Common myeloid progenitor, CD34-positive (primary cell): ENCODE measurements at regions not wholly inside any gene's neighbourhood (a gene's known extent, or its start where the extent isn't known, plus 50 kb on each side); places are given as distances from the start of the nearest gene placed in this dataset.
"Not testable (repeated sequence)": the region's sequence is repeated elsewhere in the genome, so short reads cannot be mapped to it uniquely, and the experiment has no call there.

Experiments
- CTCF ChIA-PET: fragments of 350-600 bp; sonication (Branson Sonifier 250); formaldehyde crosslinking; loops from one replicate; lab custom pipeline; 2021; ENCODE audit warnings: antibody characterized with exemption; lab: Charles Lee
- POLR2A ChIA-PET: fragments of 350-600 bp; sonication (Branson Sonifier 250); formaldehyde crosslinking; loops from one replicate; lab custom pipeline; 2021; ENCODE audit warnings: antibody characterized with exemption; lab: Charles Lee
- DNase-seq, 3 donors: peaks; one replicate each; pipeline versions ENCODE4 v3.0.0 to v3.0.0-alpha.2; 2013
- H3K27ac ChIP-seq, 2 experiments: 1 replicate in 1 of 2; 2 replicates in 1 of 2; pipeline ENCODE4 v1.7.0; 2013; ENCODE audit warnings: inconsistent platforms in 2 of 2, low read length in 2 of 2, mild to moderate bottlenecking in 2 of 2, low read depth in 1 of 2, moderate library complexity in 1 of 2; ENCODE audit not compliant: severe bottlenecking in 2 of 2, insufficient read depth in 1 of 2, poor library complexity in 1 of 2
- H3K27me3 ChIP-seq, 5 experiments: replicated peaks in 2 of 5; 1 replicate in 3 of 5; 2 replicates in 2 of 5; pipeline versions ENCODE4 v1.6.1 to v1.7.0; 2013; ENCODE audit warnings: low read length in 4 of 5, mild to moderate bottlenecking in 2 of 5, moderate library complexity in 2 of 5, inconsistent platforms in 1 of 5; ENCODE audit not compliant: insufficient read depth in 5 of 5, control insufficient read depth in 4 of 5
- H3K36me3 ChIP-seq, 4 experiments: 1 replicate in 2 of 4; 2 replicates in 2 of 4; pipeline versions ENCODE4 v1.6.1 to v1.7.0; 2013; ENCODE audit warnings: low read length in 3 of 4, control low read depth in 1 of 4, mild to moderate bottlenecking in 1 of 4; ENCODE audit not compliant: control insufficient read depth in 4 of 4, insufficient read depth in 4 of 4
- H3K4me1 ChIP-seq, 4 experiments: 1 replicate in 3 of 4; 2 replicates in 1 of 4; pipeline versions ENCODE4 v1.6.1 to v1.7.1; 2013; ENCODE audit warnings: low read length in 3 of 4, mild to moderate bottlenecking in 3 of 4, control low read depth in 1 of 4, inconsistent platforms in 1 of 4, moderate library complexity in 1 of 4; ENCODE audit not compliant: control insufficient read depth in 4 of 4, insufficient read depth in 4 of 4; ENCODE audit errors: control extremely low read depth in 1 of 4
- H3K4me3 ChIP-seq, 7 experiments: 1 replicate in 4 of 7; 2 replicates in 3 of 7; pipeline versions ENCODE4 v1.5.1 to v1.7.0; 2013; ENCODE audit warnings: mild to moderate bottlenecking in 7 of 7, low read length in 6 of 7, moderate library complexity in 6 of 7, inconsistent platforms in 2 of 7, low read depth in 2 of 7, control low read depth in 1 of 7; ENCODE audit not compliant: insufficient read depth in 4 of 7, control insufficient read depth in 1 of 7; ENCODE audit errors: extremely low read depth in 1 of 7
- H3K9me3 ChIP-seq, 5 experiments: 1 replicate in 4 of 5; 2 replicates in 1 of 5; pipeline versions ENCODE4 v1.6.1 to v1.7.1; 2013; ENCODE audit warnings: low read length in 4 of 5, mild to moderate bottlenecking in 2 of 5, inconsistent platforms in 1 of 5, low read depth in 1 of 5, moderate library complexity in 1 of 5; ENCODE audit not compliant: control insufficient read depth in 4 of 5, insufficient read depth in 2 of 5; ENCODE audit errors: control extremely low read depth in 1 of 5
- WGBS: methylation state at CpG from one replicate; pipeline ENCODE4 v1.1.5; 2013; ENCODE audit not compliant: insufficient coverage; 5-methylcytosine and 5-hydroxymethylcytosine counted together

GRCh38 chr5:106640511-106640910, 1030.2 kb downstream of the EFNA5 start:
- DNase-seq: no peak
- no peaks in the 10 kb centered on the region for H3K27me3 ChIP-seq
- WGBS: 89% methylated on average over 1 of the region's 1 CpG
- no peak overlapping the region for H3K27ac ChIP-seq
- H3K4me3 ChIP-seq: no peak overlapping the region
- H3K9me3 ChIP-seq: no peaks in the 10 kb centered on the region
- CTCF ChIA-PET: no interaction called here
- no peaks in the 10 kb centered on the region for H3K36me3 ChIP-seq
- H3K4me1 ChIP-seq: no peaks in the 10 kb centered on the region
- POLR2A ChIA-PET: no interaction called here

- Histone ChIP-seq H3K9me3 (no peaks in the 10 kb centered on the region), H3K27me3 (no peaks in the 10 kb centered on the region), H3K36me3 (no peaks in the 10 kb centered on the region), H3K4me1 (no peaks in the 10 kb centered on the region), H3K4me3 (no peak overlapping the region), H3K27ac (no peak overlapping the region)
- CTCF ChIA-PET: no interaction called here
- no CpG with 5 or more reads among the region's 2 CpGs for WGBS
- POLR2A ChIA-PET: no interaction called here
- no peak for DNase-seq
Measured at GRCh38 chr5:106639488-106639887, 1031.2 kb downstream of the EFNA5 start.

GRCh38 chr5:106637275-106637674, 1033.5 kb downstream of the EFNA5 start:
- H3K4me1 ChIP-seq: no peaks in the 10 kb centered on the region
- WGBS: no CpG with 5 or more reads among the region's 2 CpGs
- H3K27ac ChIP-seq: no peak overlapping the region
- ChIA-PET CTCF (no interaction called here), POLR2A (no interaction called here)
- H3K4me3 ChIP-seq: no peak overlapping the region
- no peaks in the 10 kb centered on the region for H3K36me3 ChIP-seq
- no peaks in the 10 kb centered on the region for H3K9me3 ChIP-seq
- no peak for DNase-seq
- H3K27me3 ChIP-seq: no peaks in the 10 kb centered on the region

GRCh38 chr5:106634375-106634774, 1036.4 kb downstream of the EFNA5 start:
- no peak for DNase-seq
- POLR2A ChIA-PET: no interaction called here
- Histone ChIP-seq H3K9me3 (no peaks in the 10 kb centered on the region), H3K4me1 (no peaks in the 10 kb centered on the region), H3K27me3 (no peaks in the 10 kb centered on the region), H3K27ac (no peak overlapping the region), H3K4me3 (no peak overlapping the region), H3K36me3 (no peaks in the 10 kb centered on the region)
- WGBS: no CpG with 5 or more reads among the region's 2 CpGs
- CTCF ChIA-PET: no interaction called here

- POLR2A ChIA-PET: no interaction called here
Measured at GRCh38 chr5:106633825-106634224, 1036.9 kb downstream of the EFNA5 start.

GRCh38 chr5:106628456-106628855, 1042.3 kb downstream of the EFNA5 start:
- H3K4me1 ChIP-seq, H3K27ac ChIP-seq, H3K4me3 ChIP-seq, H3K27me3 ChIP-seq, DNase-seq, POLR2A ChIA-PET, H3K36me3 ChIP-seq, CTCF ChIA-PET, H3K9me3 ChIP-seq: not testable (repeated sequence)
- WGBS: over 99% methylated on average over 14 of the region's 17 CpGs

More at GRCh38 chr5:106633825-106634224, 1036.9 kb downstream of the EFNA5 start:
- no peaks in the 10 kb centered on the region for H3K9me3 ChIP-seq
- no peak for DNase-seq
- CTCF ChIA-PET: no interaction called here
- H3K4me1 ChIP-seq: no peaks in the 10 kb centered on the region
- H3K27ac ChIP-seq: no peak overlapping the region
- no peaks in the 10 kb centered on the region for H3K36me3 ChIP-seq
- H3K27me3 ChIP-seq: no peaks in the 10 kb centered on the region
- H3K4me3 ChIP-seq: no peak overlapping the region

- DNase-seq: no peak
- 92% methylated on average over 2 of the region's 3 CpGs for WGBS
Measured at GRCh38 chr5:106610041-106610440, 1060.7 kb downstream of the EFNA5 start.

More at GRCh38 chr5:106610041-106610440, 1060.7 kb downstream of the EFNA5 start:
- H3K4me3 ChIP-seq: no peak overlapping the region
- ChIA-PET POLR2A (no interaction called here), CTCF (no interaction called here)
- no peaks in the 10 kb centered on the region for H3K36me3 ChIP-seq
- H3K9me3 ChIP-seq: no peaks in the 10 kb centered on the region
- no peak overlapping the region for H3K27ac ChIP-seq
- no peaks in the 10 kb centered on the region for H3K4me1 ChIP-seq
- H3K27me3 ChIP-seq: peaks cover 0 to 2% (median 0%) of the 10 kb centered on the region in 5 experiments
